ENCODE measurements at regions not wholly inside any gene's neighbourhood (a gene's known extent, or its start where the extent isn't known, plus 50 kb on each side); places are given as distances from the start of the nearest gene placed in this dataset.
A peak's percentile ranks its signal among the peaks of the same experiment; 100 is the strongest.

DNA sequence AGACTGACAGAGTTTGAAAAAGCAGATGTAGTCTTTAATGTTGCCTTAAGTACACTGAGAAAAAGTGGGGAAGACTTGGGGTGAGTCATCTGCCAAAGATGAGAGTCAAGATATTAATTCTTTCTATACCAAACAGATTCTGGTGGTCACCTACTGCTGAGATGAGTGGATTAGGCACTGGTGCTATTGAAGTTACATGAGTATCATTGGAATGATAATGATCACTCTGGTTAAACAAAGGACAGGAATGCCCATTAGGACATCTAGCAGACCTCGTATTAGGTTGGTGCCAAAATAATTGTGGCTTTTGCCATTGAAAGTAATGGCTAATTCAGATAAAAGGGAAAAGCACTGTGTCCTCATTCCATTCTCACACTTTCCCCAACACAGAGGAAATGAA, 1588.9 kb downstream of the KCNT2 start:
- peak; percentile 51 for DNase-seq

DNA sequence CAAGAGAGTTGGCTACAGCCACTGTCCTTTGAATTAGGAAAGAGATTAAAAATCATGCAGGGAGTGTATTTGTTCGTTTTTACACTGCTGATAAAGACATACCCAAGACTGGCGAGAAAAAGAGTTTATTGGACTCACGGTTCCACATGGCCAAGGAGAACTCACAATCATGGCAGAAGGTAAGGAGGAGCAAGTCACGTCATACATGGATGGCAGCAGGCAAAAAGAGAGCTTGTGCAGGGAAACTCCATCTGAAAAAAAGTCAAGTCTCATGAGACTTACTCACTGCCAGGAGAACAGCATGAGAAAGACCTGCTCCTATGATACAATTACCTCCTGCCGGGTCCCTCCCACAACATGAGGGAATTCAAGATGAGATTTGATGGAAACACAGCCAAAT, 1595.2 kb downstream of the KCNT2 start:
- DNase-seq, result no peak

DNA sequence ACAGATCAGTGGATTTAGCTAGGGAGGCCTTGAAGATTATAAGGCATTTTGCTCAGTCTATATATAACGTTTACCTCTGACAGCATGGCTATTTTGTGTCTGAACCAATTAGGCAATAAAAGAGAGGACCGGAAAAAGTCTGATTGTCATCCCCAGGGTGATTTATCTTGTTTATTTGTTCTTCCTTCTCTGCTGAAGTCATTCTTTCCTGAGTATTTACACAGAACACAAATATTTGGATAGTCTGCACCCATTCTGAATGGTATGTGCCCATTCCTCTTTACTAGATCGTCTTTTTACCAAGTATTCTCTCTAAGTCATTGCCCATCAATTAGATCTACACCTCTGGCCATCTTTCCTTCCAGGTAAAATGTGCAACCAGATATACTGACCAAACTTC, 1602.9 kb downstream of the KCNT2 start:
- no peak for DNase-seq

GRCh38 chr1:194990483-194990882, 1617.8 kb downstream of the KCNT2 start:
- no peak for DNase-seq

DNA sequence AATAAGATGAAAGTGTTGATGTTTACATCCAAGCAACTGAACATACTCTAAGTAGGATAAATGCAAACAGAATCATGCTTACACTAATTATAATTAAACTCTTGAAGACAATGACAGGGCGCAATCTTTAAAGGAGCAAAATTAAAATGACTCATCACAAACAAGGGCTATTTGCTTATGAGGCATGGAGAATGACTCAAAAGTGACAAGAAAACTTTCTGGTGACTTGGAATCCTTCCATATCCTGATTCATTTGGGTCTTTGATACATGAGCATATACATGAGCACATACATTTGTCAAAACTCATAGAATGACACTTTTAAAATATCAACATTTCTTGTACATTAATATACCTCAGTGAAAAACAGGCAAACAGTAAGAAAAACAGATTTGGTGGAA, 1632.3 kb downstream of the KCNT2 start:
- DNase-seq, result peak; percentile 69

DNA sequence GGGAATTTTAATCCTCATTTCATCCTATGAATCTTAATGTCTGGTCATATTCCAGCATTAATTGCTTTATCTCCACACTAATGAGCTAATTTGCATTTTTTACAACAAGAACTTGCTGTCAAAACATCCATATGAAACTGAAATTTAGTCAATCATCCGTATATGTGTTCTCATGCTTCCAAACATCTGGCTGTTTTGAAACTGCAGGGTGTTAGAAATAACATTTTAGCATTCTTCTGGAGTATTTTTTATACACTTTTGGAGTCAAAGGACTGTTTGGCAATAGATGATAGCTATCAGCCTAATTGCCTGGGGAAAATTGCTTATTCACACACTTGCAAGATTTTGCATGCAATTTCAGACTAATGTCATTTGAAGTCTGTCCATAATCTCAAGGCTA, 1639.3 kb downstream of the KCNT2 start:
- DNase-seq, result no peak

GRCh38 chr1:194959795-194960194, 1648.4 kb downstream of the KCNT2 start:
- no peak for DNase-seq

- no peak for DNase-seq
These were observed 1656.1 kb downstream of the KCNT2 start for GRCh38 chr1:194952171-194952570.

GRCh38 chr1:194950584-194950983, 1657.7 kb downstream of the KCNT2 start:
- DNase-seq, result no peak

DNA sequence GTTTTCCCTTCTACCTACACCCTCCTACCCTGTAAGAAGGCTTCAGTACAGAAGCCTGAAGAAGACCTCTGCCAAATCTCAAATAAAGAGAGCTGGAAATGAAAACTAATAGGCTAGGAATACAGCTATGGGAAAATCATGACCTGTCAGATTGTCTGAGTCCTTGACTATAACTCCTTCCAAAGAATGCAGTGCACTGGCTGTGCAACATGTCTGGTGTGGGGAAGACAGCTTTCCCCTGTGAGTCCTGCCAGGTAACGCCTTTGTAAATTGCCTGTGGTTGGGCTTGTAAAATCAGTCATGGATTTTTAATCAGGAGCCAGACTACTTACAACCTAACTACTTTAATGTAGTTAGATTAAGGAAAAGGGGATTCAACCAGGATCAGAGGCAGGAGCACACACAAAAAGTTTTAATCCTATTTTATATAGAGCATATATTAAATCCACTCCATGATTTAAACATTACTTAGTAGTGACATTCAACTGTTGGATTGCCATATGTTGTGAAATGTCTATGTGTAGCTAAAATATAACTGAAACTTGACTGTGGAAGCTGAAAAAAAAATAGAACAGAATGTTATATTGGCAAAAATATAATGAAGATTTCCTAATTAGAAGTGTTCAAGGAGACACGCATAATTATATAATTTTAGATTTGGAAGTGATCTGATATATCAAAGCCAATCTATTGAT, 1667.8 kb downstream of the KCNT2 start:
- DNase-seq, result no peak

GRCh38 chr1:194935864-194936263, 1672.4 kb downstream of the KCNT2 start:
- no peak for DNase-seq

- peak; percentile 8 for DNase-seq
These were observed 1677.1 kb downstream of the KCNT2 start for GRCh38 chr1:194931166-194931565.

GRCh38 chr1:194930132-194930531, 1678.1 kb downstream of the KCNT2 start:
- DNase-seq, result no peak

DNA sequence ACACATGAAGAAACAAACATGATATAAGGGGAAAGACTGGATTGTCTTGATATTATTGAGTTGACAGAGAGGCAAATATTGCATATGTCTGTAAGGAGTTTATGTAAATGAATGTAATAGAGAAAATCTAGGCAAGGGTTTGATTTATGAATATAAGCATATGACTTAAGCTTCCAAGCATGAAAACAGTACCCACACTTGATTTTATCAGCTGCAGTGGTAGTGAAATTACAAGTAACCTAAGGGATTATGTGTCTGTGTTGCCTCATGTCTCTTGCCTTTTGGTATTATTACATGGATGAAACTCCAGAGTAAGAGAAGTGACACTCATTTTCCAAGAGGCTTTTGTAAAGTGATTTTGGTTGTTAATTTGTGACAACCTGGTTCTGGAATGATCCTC, 1678.9 kb downstream of the KCNT2 start:
- DNase-seq, result peak; percentile 51

DNA sequence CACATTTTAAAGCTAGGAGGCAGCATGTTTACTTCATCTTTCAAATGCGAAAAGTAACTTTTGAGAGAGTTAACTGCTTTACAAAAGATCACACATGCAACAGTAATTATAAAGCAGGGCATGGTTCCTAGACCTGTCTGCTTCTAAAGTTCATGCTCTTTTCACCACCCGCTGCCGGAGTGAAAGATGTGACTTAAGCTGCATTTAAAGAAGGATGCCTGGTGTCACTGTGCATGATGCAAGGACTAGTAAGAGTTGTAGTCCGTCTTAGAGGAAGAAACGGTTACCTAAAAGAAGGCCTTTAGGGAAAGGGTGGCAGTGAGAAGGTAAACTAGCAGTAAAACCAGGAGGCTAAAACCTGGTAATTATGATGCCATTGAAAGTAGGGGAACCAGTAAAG, 1689.1 kb downstream of the KCNT2 start:
- DNase-seq, result no peak

GRCh38 chr1:194917769-194918168, 1690.5 kb downstream of the KCNT2 start:
- no peak for DNase-seq

DNA sequence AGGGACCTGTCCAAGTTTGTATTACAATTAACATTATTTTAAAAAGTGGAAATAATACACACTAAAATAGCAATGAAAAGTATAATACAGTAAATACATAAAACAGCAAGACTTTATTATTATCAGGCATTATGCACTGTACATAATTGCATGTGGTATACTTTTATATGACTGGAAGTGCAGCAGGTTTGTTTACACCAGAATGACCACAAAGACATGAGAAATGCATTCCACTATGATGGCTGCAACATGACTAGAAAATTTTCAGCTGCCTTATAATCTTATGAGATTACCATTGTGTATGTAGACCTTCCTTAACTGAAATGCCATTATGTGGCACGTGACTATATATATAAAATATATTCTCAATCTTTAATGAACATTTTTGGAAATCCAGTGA, 1699.6 kb downstream of the KCNT2 start:
- peak; percentile 51 for DNase-seq

DNA sequence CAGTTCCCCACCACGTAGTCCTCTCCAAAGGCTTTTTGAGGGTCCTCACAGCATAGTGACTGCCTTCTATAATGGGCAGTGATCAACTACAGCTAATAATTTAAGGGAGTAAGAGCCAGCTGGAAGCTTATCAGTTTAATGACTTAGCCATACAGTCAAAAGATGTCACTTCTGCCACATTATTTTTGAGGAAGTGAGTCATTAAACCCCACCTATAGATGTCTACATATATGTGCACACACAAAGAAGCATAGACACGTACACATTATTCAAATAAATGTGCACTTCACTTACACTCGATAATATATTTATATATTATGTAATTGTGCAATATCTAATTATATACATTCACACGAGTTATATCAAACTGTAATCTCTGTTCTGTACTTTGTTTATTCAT, 1704.7 kb downstream of the KCNT2 start:
- no peak for DNase-seq

- DNase-seq, result no peak
These were observed 1702.9 kb upstream of the B3GALT2 start for GRCh38 chr1:194889310-194889709.

DNA sequence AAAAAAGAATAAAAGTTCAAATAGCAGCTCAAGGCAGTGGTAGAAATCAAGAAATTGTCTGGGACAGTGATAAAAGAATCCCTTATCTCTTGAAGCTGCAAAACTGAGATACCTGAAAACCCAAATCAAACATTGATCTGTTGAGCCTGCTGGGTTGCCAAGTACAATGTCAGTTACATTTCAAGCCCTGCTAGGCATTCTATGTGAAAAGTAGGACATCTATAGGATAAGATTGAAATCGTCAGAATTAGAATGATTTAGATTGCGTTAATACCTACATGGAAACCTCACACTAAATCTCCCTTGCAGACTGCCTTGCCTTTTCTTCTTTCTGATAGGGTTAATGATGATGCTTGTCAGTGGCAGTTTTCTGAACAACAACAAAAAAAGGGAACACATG, 1684.4 kb upstream of the B3GALT2 start:
- no peak for DNase-seq

DNA sequence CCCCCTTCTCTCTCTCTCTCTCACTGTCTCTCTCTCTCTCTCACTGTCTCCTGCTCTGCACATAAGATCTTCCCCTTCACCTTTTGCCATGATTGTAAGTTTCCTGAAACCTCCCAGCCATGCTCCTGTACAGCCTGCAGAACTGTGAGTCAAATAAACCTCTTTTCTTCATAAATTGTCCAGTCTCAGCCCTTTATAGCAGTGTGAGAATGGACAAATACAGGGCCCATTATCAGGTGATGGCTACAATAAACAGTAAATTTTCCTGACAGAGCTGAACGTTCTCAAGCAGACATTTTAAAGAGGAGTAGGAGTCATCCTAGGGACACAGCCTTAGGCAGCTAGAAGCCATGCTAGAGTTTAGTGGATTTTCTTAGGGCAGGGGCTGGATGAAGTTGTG, 1679.7 kb upstream of the B3GALT2 start:
- no peak for DNase-seq

GRCh38 chr1:194865383-194865782, 1679.0 kb upstream of the B3GALT2 start:
- DNase-seq, result no peak

DNA sequence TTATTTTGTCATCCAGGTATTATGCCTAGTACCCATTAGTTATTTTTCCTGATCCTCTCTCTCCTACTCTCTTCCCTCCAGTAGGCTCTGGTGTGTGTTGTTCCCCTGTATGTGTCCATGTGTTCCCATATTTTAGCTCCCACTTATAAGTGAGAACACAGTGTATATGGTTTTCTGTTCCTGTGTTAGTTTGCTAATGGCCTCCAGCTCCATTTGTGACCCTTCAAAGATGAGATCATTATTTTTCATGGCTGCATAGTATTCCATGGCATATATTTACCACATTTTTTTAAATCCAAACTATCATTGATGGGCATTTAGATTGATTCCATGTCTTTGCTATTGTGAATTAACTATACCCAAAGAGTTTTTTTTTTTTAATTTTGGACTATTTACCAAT, 1675.7 kb upstream of the B3GALT2 start:
- no peak for DNase-seq

DNA sequence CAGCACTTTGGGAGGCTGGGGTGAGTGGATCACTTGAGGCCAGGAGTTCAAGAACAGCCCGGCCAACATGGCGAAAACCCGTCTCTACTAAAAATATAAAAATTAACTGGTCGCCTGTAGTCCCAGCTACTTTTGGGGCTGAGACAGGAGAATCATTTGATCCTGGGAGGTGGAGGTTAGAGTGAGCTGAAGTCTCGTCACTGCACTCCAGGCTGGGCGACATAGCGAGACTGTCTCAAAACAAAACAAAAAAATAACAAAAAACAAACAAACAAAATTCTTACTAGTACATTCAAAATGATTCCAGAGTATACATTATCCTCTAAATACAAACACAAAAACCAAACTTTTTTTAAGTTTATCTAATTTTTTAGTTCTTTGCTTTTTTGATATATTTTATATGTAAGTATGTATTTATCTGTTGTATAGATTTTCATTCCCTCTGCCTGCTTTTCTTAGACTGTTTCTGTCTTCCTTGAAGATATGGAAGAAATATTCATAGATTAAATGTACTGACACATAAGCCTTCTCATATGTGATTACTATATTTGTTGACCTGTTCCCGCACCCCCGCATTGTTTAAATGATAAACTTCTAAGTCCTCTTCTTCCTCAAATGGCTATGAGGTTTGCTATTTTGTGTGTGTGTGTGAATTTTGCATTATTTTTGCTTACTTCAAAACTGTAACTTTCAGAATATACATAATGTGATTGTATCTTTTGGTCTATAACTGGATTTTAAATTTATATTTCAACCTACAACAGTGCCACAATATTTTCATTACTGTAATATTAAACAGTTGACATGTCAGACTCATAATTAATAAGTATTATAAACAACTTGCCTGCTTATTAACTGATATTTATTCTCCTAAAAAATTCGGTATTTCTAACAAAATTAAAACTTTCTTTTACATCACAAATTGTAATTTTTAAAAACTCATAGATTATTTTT, 1674.1 kb upstream of the B3GALT2 start:
- no peak for DNase-seq

All from EL (cell line).